MM.1S (cell line): ENCODE measurements at regions not wholly inside any gene's neighbourhood (a gene's known extent, or its start where the extent isn't known, plus 50 kb on each side); places are given as distances from the start of the nearest gene placed in this dataset.

Experiments used
- DNase-seq: peaks from one replicate; pipeline ENCODE4 v3.0.0-alpha.2; 2015
- H2AFZ ChIP-seq: fragments of 300-600 bp; sonication (generic); 2 replicates; pipeline ENCODE4 v1.6.0; 2016; ENCODE audit warnings: antibody characterized with exemption, low read length
- H3F3A ChIP-seq: fragments of 300-600 bp; sonication (generic); 2 replicates; pipeline ENCODE4 v1.6.1; 2016; ENCODE audit warnings: mild to moderate bottlenecking, antibody characterized with exemption, low read length, moderate library complexity, mixed read lengths; ENCODE audit not compliant: insufficient read depth
- H3K27ac ChIP-seq: fragments of 300-600 bp; sonication (generic); 2 replicates; pipeline ENCODE4 v1.5.1; 2016; ENCODE audit warnings: mild to moderate bottlenecking, low read length
- H3K27me3 ChIP-seq: fragments of 300-600 bp; sonication (generic); replicated peaks from 2 replicates; pipeline ENCODE4 v1.6.0; 2016; ENCODE audit warnings: low read length; ENCODE audit not compliant: insufficient read depth
- H3K36me3 ChIP-seq: fragments of 300-600 bp; sonication (generic); replicated peaks from 2 replicates; pipeline ENCODE4 v1.6.1; 2016; ENCODE audit warnings: mild to moderate bottlenecking, low read length, mixed read lengths; ENCODE audit not compliant: insufficient read depth
- H3K4me1 ChIP-seq: fragments of 300-600 bp; sonication (generic); 2 replicates; pipeline ENCODE4 v1.6.1; 2016; ENCODE audit warnings: low read length, mixed read lengths
- H3K4me2 ChIP-seq: fragments of 300-600 bp; sonication (generic); 2 replicates; pipeline ENCODE4 v1.6.0; 2016; ENCODE audit warnings: low read depth, low read length
- H3K4me3 ChIP-seq: fragments of 300-600 bp; sonication (generic); 2 replicates; pipeline ENCODE4 v1.5.1; 2016; ENCODE audit warnings: low read length, mixed read lengths
- H3K79me2 ChIP-seq: fragments of 300-600 bp; sonication (generic); 2 replicates; pipeline ENCODE4 v1.6.1; 2016; ENCODE audit warnings: mixed run types, low read length, mixed read lengths
- H3K9ac ChIP-seq: fragments of 300-600 bp; sonication (generic); 2 replicates; pipeline ENCODE4 v1.6.1; 2016; ENCODE audit warnings: low read length, mixed read lengths
- H3K9me2 ChIP-seq: fragments of 300-600 bp; sonication (generic); replicated peaks from 2 replicates; pipeline ENCODE4 v1.6.1; 2016; ENCODE audit warnings: mild to moderate bottlenecking, low read length, mixed read lengths; ENCODE audit not compliant: insufficient read depth
- H3K9me3 ChIP-seq: fragments of 300-600 bp; sonication (generic); replicated peaks from 2 replicates; pipeline ENCODE4 v1.6.1; 2016; ENCODE audit warnings: mild to moderate bottlenecking, low read length, mixed read lengths; ENCODE audit not compliant: insufficient read depth
- H4K20me1 ChIP-seq: fragments of 300-600 bp; sonication (generic); 2 replicates; pipeline ENCODE4 v1.6.1; 2016; ENCODE audit warnings: mild to moderate bottlenecking, low read length, moderate library complexity, mixed read lengths; ENCODE audit not compliant: insufficient read depth
- EZH2 ChIP-seq: fragments of 300-600 bp; sonication (generic); optimal IDR thresholded peaks from 2 replicates; pipeline ENCODE3; 2017; ENCODE audit warnings: low read depth, mild to moderate bottlenecking, antibody characterized with exemption, low read length, mixed read lengths
- EZH2phosphoT487 ChIP-seq: fragments of 300-600 bp; sonication (generic); IDR thresholded peaks from 2 replicates; pipeline ENCODE4 v1.6.1; 2018; ENCODE audit warnings: antibody characterized with exemption, low read length
- TF ChIP-seq, protein P1 (sequence below): fragments of 300-600 bp; sonication (generic); IDR thresholded peaks from 2 replicates; pipeline ENCODE4 v1.5.1; 2016; ENCODE audit warnings: antibody characterized with exemption, low read length, mixed read lengths

DNA sequence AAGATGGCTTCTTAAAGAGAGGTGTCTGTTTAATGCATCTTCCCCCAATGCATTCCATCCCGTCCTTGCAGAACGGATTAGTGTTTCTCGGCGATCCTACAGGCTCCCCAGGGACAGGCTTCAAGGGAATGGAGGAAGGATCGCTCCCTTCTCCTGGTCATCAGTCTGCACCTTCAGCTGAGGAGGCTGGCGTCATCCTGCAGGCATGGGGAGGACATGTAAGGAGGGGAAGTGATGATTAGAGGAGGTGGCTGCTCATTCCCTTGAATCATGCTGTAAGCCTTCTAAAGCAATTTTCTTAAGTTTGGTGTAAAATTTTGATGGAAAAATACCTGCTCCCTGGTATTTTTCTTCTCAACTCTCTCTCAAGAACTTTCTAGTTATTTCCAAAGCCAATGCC, 603.6 kb downstream of the NPHP4 start:
- TF ChIP-seq EZH2: no peak
- TF ChIP-seq EZH2phosphoT487: no peak
- TF ChIP-seq, protein P1, sequence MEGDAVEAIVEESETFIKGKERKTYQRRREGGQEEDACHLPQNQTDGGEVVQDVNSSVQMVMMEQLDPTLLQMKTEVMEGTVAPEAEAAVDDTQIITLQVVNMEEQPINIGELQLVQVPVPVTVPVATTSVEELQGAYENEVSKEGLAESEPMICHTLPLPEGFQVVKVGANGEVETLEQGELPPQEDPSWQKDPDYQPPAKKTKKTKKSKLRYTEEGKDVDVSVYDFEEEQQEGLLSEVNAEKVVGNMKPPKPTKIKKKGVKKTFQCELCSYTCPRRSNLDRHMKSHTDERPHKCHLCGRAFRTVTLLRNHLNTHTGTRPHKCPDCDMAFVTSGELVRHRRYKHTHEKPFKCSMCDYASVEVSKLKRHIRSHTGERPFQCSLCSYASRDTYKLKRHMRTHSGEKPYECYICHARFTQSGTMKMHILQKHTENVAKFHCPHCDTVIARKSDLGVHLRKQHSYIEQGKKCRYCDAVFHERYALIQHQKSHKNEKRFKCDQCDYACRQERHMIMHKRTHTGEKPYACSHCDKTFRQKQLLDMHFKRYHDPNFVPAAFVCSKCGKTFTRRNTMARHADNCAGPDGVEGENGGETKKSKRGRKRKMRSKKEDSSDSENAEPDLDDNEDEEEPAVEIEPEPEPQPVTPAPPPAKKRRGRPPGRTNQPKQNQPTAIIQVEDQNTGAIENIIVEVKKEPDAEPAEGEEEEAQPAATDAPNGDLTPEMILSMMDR: no peak
- no peak for DNase-seq
- Histone ChIP-seq H3K9ac (no peak overlapping the region), H3K4me2 (no peak overlapping the region), H3K9me2 (no peaks in the 10 kb centered on the region), H3K4me3 (no peak overlapping the region), H3K4me1 (no peaks in the 10 kb centered on the region), H4K20me1 (no peaks in the 10 kb centered on the region), H3K79me2 (no peaks in the 10 kb centered on the region), H3F3A (no peaks in the 10 kb centered on the region), H3K27ac (no peak overlapping the region), H2AFZ (no peak overlapping the region), H3K9me3 (no peaks in the 10 kb centered on the region), H3K27me3 (peaks cover 89% of the 10 kb centered on the region), H3K36me3 (no peaks in the 10 kb centered on the region)

DNA sequence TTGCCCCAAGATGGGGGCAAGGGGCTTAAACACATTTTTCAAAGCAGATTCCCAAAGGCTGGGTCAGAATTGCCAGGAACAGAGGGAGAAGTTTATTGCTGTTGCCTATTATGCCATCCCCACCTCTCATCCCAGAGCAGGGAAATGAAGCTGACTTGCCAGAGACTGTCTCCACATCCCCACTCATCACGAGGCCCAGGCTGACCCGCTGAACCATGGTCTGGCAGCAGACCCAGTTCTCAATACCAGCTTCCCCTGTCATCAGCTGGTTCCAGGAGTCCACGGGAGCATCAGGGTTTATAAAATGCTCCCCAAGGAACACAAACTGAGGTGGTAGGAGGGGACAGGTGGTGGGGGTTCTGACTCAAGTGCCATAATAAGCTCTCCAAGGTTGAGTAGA, 605.9 kb downstream of the NPHP4 start:
- Histone ChIP-seq H3K79me2 (no peaks in the 10 kb centered on the region), H4K20me1 (no peaks in the 10 kb centered on the region), H3K9me2 (no peaks in the 10 kb centered on the region), H3F3A (no peaks in the 10 kb centered on the region), H3K9ac (no peak overlapping the region), H3K4me1 (no peaks in the 10 kb centered on the region), H2AFZ (no peak overlapping the region), H3K4me2 (no peak overlapping the region), H3K9me3 (no peaks in the 10 kb centered on the region), H3K4me3 (no peak overlapping the region), H3K27me3 (peaks cover 87% of the 10 kb centered on the region), H3K27ac (no peak overlapping the region), H3K36me3 (no peaks in the 10 kb centered on the region)
- no peak for DNase-seq
- TF ChIP-seq, protein P1: no peak
- TF ChIP-seq EZH2phosphoT487 (no peak), EZH2 (no peak)

DNA sequence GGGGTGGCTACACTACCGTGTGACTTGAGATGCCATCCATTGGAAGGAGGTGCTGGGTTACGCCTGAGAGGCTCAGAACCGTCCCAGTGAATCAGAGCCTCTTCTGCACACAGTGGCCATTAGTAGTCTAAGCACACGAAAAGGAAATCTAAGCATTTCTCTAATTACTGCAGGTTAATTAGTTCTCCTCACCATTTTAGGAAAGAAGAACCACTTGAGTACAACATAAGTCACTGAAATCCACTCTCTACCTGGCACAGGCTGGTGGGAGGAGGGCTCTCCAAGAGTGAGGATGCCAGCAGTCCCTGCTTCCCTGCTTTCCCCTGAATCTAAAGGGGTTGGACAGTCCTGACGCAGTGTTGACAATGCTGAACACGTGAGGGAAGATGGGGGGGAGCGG, 606.3 kb downstream of the NPHP4 start:
- Histone ChIP-seq H3K9me3 (no peaks in the 10 kb centered on the region), H3K79me2 (no peaks in the 10 kb centered on the region), H3K4me1 (no peaks in the 10 kb centered on the region), H3K27ac (no peak overlapping the region), H3K36me3 (no peaks in the 10 kb centered on the region), H3K9me2 (no peaks in the 10 kb centered on the region), H3K4me3 (no peak overlapping the region), H3K27me3 (peaks cover 87% of the 10 kb centered on the region), H3K4me2 (no peak overlapping the region), H4K20me1 (no peaks in the 10 kb centered on the region), H2AFZ (no peak overlapping the region), H3K9ac (no peak overlapping the region), H3F3A (no peaks in the 10 kb centered on the region)
- DNase-seq: no peak
- TF ChIP-seq EZH2: no peak
- no peak for TF ChIP-seq EZH2phosphoT487
- TF ChIP-seq, protein P1: no peak
